GM19025 (cell line): ENCODE measurements at regions not wholly inside any gene's neighbourhood (a gene's known extent, or its start where the extent isn't known, plus 50 kb on each side); places are given as distances from the start of the nearest gene placed in this dataset.

Experiments
- ATAC-seq: cut with Tn5 transposase; IDR thresholded peaks from one replicate; pipeline ENCODE4 v1.9.1; 2021; ENCODE audit warnings: mild to moderate bottlenecking, low read depth, moderate library complexity; ENCODE audit not compliant: unreplicated experiment

- no peak for ATAC-seq
Observed at GRCh38 chr13:32956595-32956933, 59.7 kb upstream of the KL start.

DNA sequence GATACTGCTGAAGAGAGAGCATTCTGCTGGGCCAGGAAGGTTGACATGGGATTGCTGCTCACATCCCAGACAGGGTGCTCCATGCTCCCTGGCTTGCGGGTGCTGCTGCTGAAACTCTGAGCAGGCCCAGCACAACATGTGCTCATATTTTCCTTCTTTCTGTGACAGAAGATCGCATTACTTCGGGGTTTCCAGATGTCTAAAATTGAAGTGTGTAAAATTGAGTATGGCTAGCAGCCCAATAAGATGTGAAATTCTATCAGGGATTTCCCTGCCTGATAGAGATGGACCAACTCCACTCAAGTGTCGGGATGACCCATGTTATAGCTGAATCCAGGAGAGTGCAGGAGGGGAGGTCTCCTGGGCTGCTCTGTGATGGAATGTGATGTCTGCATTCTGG is 55.6 kb upstream of the KL start:
- no peak for ATAC-seq

GRCh38 chr13:32961724-32962123 is 54.5 kb upstream of the KL start:
- ATAC-seq, result no peak

DNA sequence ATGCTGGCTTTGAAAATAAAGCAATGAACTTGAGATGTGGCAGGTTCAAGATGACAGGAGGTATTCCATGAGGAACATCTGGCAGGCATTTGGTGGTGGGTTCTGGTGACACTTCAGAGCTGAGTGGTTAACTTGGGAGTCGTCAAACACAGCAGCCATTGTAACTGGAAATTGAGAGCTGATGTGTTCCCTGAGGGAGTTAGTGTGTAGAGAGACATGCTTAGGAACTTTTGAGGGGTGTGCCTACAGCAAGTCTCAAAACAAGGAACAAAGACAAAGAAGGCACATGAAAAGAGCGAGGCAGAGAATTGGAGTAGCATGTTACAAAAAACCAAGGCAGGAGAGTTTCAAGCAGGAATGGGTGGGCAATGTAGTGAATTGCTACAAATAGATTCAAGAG is 53.9 kb upstream of the KL start:
- ATAC-seq, result no peak

GRCh38 chr13:32964987-32965386 is 51.2 kb upstream of the KL start:
- no peak for ATAC-seq
